ENCODE measurements at regions not wholly inside any gene's neighbourhood (a gene's known extent, or its start where the extent isn't known, plus 50 kb on each side); places are given as distances from the start of the nearest gene placed in this dataset.
A peak's percentile ranks its signal among the peaks of the same experiment; 100 is the strongest.

- Histone ChIP-seq H3K36me3 (no peaks in the 10 kb centered on the region), H3K27me3 (no peaks in the 10 kb centered on the region), H3K4me3 (no peak overlapping the region), H3K9me3 (no peaks in the 10 kb centered on the region), H3K27ac (no peak overlapping the region), H3K4me1 (peaks cover 18% of the 10 kb centered on the region)
- no peak for DNase-seq (ENCODE audit: low spot score in 2 of 2)
- 79% methylated on average over 1 of the region's 1 CpG for WGBS
- TF ChIP-seq POLR2A (IDR thresholded peaks at IDR 0.05) (no peak), EP300 (IDR thresholded peaks at IDR 0.05) (no peak), POLR2AphosphoS5 (IDR thresholded peaks at IDR 0.05) (no peak)
- TF ChIP-seq, protein P1, sequence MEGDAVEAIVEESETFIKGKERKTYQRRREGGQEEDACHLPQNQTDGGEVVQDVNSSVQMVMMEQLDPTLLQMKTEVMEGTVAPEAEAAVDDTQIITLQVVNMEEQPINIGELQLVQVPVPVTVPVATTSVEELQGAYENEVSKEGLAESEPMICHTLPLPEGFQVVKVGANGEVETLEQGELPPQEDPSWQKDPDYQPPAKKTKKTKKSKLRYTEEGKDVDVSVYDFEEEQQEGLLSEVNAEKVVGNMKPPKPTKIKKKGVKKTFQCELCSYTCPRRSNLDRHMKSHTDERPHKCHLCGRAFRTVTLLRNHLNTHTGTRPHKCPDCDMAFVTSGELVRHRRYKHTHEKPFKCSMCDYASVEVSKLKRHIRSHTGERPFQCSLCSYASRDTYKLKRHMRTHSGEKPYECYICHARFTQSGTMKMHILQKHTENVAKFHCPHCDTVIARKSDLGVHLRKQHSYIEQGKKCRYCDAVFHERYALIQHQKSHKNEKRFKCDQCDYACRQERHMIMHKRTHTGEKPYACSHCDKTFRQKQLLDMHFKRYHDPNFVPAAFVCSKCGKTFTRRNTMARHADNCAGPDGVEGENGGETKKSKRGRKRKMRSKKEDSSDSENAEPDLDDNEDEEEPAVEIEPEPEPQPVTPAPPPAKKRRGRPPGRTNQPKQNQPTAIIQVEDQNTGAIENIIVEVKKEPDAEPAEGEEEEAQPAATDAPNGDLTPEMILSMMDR (IDR thresholded peaks at IDR 0.05), result no peak
These were observed 54.0 kb upstream of the ZMIZ1 start for GRCh38 chr10:79014796-79015195.

DNA sequence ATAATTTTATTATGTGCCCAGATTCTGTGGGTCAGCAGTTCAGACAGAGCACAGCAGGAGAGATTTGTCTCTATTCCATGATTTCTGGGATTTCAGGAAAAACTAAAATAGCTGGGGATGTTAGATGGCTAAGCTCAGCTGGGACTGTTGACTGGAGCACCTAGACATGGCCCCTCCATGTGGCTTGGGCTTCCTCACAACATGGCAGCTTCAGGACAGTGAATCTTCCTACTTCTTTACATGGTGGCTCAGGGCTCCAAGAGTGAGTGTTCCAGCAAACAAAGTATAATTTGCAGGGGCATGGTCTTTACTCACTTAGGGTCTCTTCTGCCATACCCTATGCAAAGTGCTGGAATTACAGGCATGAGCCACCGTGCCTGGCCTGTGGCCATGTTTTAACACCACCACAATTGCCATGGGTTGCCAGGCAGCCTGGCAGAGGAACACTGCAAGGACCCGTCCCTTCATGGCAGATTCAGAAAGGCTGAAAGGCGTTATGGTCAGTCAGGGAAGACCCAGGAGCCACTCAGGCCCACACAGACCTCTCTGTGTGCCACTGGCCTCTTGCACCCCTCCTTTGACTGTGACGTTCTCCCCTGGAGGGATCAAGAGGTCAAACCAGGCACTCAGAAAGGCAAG lies 50.8 kb upstream of the ZMIZ1 start:
- peak; percentile 40 to 58 for DNase-seq (ENCODE audit: low spot score in 2 of 2)

DNA sequence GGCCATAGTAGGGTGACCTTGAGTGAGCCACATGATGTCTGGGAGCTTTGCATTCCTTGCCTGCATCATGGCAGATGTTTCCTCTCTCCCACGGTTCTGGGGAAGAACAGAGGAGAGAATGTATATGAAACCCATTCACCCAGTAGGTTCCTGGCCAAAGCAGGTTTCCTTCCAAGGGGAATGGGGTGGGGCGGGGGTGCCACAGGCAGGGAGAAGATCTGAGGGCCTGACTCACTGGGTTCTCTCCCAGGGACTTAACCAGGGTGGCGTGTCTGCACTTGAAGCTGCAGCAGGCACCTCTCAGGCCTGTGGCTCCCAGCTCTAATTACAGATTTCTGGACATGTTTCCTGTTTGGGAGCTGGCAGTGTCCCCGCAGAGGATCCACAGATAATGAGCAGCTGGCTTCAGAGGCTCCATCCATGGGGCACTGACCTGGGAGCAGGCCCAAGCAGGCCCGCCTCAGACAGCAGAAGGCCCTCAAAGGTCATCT lies 50.2 kb upstream of the ZMIZ1 start:
- Histone ChIP-seq H3K4me3 (no peak overlapping the region), H3K4me1 (peaks cover 29% of the 10 kb centered on the region), H3K27ac (peak overlapping the region; percentile 65), H3K27me3 (no peaks in the 10 kb centered on the region), H3K9me3 (no peaks in the 10 kb centered on the region), H3K36me3 (no peaks in the 10 kb centered on the region)
- TF ChIP-seq EP300 (IDR thresholded peaks at IDR 0.05) (no peak), POLR2AphosphoS5 (IDR thresholded peaks at IDR 0.05) (no peak), POLR2A (IDR thresholded peaks at IDR 0.05) (no peak)
- TF ChIP-seq, protein P1 (IDR thresholded peaks at IDR 0.05), result no peak
- 56% methylated on average over 5 of the region's 5 CpGs for WGBS
- DNase-seq (ENCODE audit: low spot score in 2 of 2), result peak; percentile 67 to 76

More for the DNA sequence above, 50.8 kb upstream of the ZMIZ1 start:
- Histone ChIP-seq H3K4me3 (no peak overlapping the region), H3K27me3 (no peaks in the 10 kb centered on the region), H3K36me3 (no peaks in the 10 kb centered on the region), H3K27ac (peak overlapping the region; percentile 65), H3K9me3 (no peaks in the 10 kb centered on the region), H3K4me1 (peaks cover 29% of the 10 kb centered on the region)
- WGBS, result no CpG with 5 or more reads among the region's 4 CpGs
- TF ChIP-seq POLR2A (IDR thresholded peaks at IDR 0.05) (no peak), EP300 (IDR thresholded peaks at IDR 0.05) (no peak), POLR2AphosphoS5 (IDR thresholded peaks at IDR 0.05) (no peak)
- TF ChIP-seq, protein P1 (IDR thresholded peaks at IDR 0.05), result no peak

Measured in suprapubic skin (tissue), 4 donors.